GM20000 (cell line): ENCODE measurements at regions not wholly inside any gene's neighbourhood (a gene's known extent, or its start where the extent isn't known, plus 50 kb on each side); places are given as distances from the start of the nearest gene placed in this dataset.

Experiments
- DNase-seq: peaks from one replicate; pipeline ENCODE4 v3.0.0; 2012; ENCODE audit warnings: low spot score
- TF ChIP-seq, protein P1 (sequence below): IDR thresholded peaks from 2 replicates; pipeline ENCODE4 v1.5.1; 2012; ENCODE audit warnings: mild to moderate bottlenecking, control low read depth; ENCODE audit errors: extremely low read depth, missing control alignments

GRCh38 chrX:118251271-118251670 lies 94.6 kb upstream of the WDR44 start:
- TF ChIP-seq, protein P1, sequence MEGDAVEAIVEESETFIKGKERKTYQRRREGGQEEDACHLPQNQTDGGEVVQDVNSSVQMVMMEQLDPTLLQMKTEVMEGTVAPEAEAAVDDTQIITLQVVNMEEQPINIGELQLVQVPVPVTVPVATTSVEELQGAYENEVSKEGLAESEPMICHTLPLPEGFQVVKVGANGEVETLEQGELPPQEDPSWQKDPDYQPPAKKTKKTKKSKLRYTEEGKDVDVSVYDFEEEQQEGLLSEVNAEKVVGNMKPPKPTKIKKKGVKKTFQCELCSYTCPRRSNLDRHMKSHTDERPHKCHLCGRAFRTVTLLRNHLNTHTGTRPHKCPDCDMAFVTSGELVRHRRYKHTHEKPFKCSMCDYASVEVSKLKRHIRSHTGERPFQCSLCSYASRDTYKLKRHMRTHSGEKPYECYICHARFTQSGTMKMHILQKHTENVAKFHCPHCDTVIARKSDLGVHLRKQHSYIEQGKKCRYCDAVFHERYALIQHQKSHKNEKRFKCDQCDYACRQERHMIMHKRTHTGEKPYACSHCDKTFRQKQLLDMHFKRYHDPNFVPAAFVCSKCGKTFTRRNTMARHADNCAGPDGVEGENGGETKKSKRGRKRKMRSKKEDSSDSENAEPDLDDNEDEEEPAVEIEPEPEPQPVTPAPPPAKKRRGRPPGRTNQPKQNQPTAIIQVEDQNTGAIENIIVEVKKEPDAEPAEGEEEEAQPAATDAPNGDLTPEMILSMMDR = no peak
- DNase-seq = no peak

- no peak for DNase-seq
- TF ChIP-seq, protein P1 = no peak
These were observed 92.9 kb upstream of the WDR44 start for GRCh38 chrX:118252967-118253366.

DNA sequence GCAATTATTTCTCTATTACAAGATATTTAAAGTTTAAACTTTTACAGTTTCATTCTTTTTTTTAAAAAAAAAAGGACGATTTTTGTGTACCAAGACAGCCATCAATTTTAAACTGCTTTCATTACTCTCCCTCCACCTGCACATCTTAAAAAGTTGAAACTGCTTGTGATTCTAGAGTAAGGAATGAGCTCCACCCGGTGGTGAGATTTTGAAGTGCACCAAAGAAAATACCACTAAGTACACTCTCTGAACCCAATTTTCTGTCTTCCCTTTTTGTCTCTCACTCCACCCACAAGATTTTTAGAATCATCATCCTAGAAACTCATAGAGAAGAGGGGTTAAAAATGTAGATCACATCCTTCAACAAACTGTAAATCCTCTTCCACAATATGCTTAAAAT lies 91.3 kb upstream of the WDR44 start:
- DNase-seq = peak; percentile 13
- TF ChIP-seq, protein P1 = no peak

- TF ChIP-seq, protein P1 = no peak
- DNase-seq = no peak
These were observed 90.0 kb upstream of the WDR44 start for GRCh38 chrX:118255921-118256320.

DNA sequence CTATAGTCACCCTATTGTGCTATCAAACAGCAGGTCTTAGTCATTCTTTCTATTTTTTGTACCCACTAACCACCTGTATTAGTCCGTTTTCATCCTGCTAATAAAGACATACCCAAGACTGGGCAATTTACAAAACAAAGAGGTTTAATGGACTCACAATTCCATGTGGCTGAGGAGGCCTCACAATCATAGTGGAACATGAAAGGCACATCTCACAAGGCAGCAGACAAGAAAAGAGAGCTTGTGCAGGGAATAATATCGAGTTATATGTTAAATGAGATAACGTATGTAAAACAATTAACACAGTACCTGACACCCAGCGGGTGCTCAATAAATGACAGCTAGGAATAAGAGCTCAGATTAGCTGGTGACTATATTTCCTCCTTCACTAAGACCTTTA lies 88.1 kb upstream of the WDR44 start:
- DNase-seq = no peak
- TF ChIP-seq, protein P1 = no peak

GRCh38 chrX:118259213-118259612 lies 86.7 kb upstream of the WDR44 start:
- TF ChIP-seq, protein P1 = no peak
- no peak for DNase-seq

DNA sequence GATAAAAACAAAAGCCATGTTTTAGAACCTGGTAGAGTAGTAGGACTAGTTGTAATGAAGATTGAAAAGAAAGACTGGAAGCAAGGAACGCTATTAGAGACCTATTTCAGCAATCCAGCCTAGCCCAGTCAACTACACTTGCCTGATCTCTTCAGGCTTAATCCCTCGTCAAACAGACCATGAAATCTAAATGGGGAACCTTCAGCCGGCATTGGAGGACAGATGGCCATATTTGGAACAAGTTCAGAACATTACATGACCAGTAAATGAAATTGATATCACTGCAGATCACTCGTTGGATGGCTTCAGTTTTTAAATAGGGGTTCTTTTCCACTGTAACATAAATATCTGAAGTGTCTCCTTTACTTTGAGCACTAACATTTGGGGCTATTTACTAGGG lies 84.8 kb upstream of the WDR44 start:
- TF ChIP-seq, protein P1 = no peak
- no peak for DNase-seq
